OCI-LY1 (cell line): ENCODE measurements at regions not wholly inside any gene's neighbourhood (a gene's known extent, or its start where the extent isn't known, plus 50 kb on each side); places are given as distances from the start of the nearest gene placed in this dataset.

Experiments
- CTCF ChIP-seq: fragments of 200-600 bp; sonication (generic), shearing (Covaris generic); IDR thresholded peaks from 2 replicates; pipeline ENCODE4 v1.5.1; 2017; ENCODE audit warnings: mild to moderate bottlenecking, antibody characterized with exemption, low read length, moderate library complexity, mixed read lengths
- EZH2 ChIP-seq: fragments of 200-600 bp; sonication (generic), shearing (Covaris generic); IDR thresholded peaks from 2 replicates; pipeline ENCODE4 v1.8.0; 2017; ENCODE audit warnings: borderline replicate concordance, mixed run types, mild to moderate bottlenecking, antibody characterized with exemption, low read length, moderate library complexity, mixed read lengths

GRCh38 chr17:22507823-22508222 lies 815.5 kb downstream of the KCNJ18 start:
- TF ChIP-seq EZH2 (no peak), CTCF (peak; percentile 73)
